Osteocyte (in vitro differentiated cells): ENCODE measurements at regions not wholly inside any gene's neighbourhood (a gene's known extent, or its start where the extent isn't known, plus 50 kb on each side); places are given as distances from the start of the nearest gene placed in this dataset.
"Not testable (repeated sequence)": the region's sequence is repeated elsewhere in the genome, so short reads cannot be mapped to it uniquely, and the experiment has no call there.

Source experiments
- DNase-seq: peaks from one replicate; pipeline ENCODE4 v3.0.0; 2021; ENCODE audit warnings: mixed read lengths; ENCODE audit not compliant: unreplicated experiment; ENCODE audit errors: extremely low spot score
- H3K27ac Mint-ChIP-seq: one replicate; pipeline ENCODE4 v1.8.0; 2021; ENCODE audit warnings: mild to moderate bottlenecking, mixed read lengths; ENCODE audit not compliant: unreplicated experiment
- H3K27me3 Mint-ChIP-seq: one replicate; pipeline ENCODE4 v1.8.0; 2021; ENCODE audit warnings: mixed read lengths; ENCODE audit not compliant: unreplicated experiment
- H3K36me3 Mint-ChIP-seq: one replicate; pipeline ENCODE4 v1.8.0; 2021; ENCODE audit warnings: mixed read lengths; ENCODE audit not compliant: unreplicated experiment
- H3K4me1 Mint-ChIP-seq: one replicate; pipeline ENCODE4 v1.8.0; 2021; ENCODE audit warnings: mixed read lengths; ENCODE audit not compliant: unreplicated experiment
- H3K4me3 Mint-ChIP-seq: one replicate; pipeline ENCODE4 v1.8.0; 2021; ENCODE audit warnings: mild to moderate bottlenecking, moderate library complexity, mixed read lengths; ENCODE audit not compliant: unreplicated experiment
- H3K9me3 Mint-ChIP-seq: one replicate; pipeline ENCODE4 v1.8.0; 2021; ENCODE audit warnings: mixed read lengths; ENCODE audit not compliant: unreplicated experiment
- CTCF ChIP-seq: fragments of 200-600 bp; sonication (generic); IDR thresholded peaks from 2 replicates; pipeline ENCODE4 v1.5.0; 2021; ENCODE audit warnings: antibody characterized with exemption, mild to moderate bottlenecking, moderate library complexity

DNA sequence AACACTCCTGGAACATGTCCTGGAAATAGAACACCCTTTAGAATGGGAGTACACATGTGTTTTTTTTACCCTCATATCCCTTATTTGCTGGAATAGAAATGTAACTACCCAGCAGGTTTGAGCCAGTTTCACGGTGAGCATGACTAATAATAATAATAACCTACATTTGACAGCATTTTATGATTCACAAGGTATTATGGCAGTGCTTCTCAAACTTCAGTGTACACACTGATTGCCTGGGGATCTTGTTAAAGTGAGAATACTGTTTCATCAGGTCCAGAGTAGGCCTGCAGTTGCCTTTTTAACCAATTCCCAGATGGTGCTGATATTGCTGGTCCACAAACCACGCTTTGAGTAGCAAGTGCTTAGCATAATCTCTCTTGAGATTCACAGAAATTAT lies 63.9 kb downstream of the NFKBIZ start:
- Mint-ChIP-seq H3K27me3 (peaks cover 3% of the 10 kb centered on the region), H3K27ac (no peak overlapping the region), H3K9me3 (peaks cover 7% of the 10 kb centered on the region), H3K4me3 (no peak overlapping the region), H3K36me3 (peaks cover 2% of the 10 kb centered on the region), H3K4me1 (no peaks in the 10 kb centered on the region)
- no peak for TF ChIP-seq CTCF
- DNase-seq: no peak

GRCh38 chr3:101917761-101918160 lies 68.4 kb downstream of the NFKBIZ start:
- not testable (repeated sequence) for H3K4me1 Mint-ChIP-seq, H3K27me3 Mint-ChIP-seq, H3K27ac Mint-ChIP-seq, H3K4me3 Mint-ChIP-seq, H3K36me3 Mint-ChIP-seq, DNase-seq
- peaks cover 12% of the 10 kb centered on the region for H3K9me3 Mint-ChIP-seq

GRCh38 chr3:101922151-101922725 lies 72.9 kb downstream of the NFKBIZ start:
- H3K36me3 Mint-ChIP-seq, DNase-seq, H3K27me3 Mint-ChIP-seq, H3K4me3 Mint-ChIP-seq, H3K27ac Mint-ChIP-seq: not testable (repeated sequence)
- Mint-ChIP-seq H3K4me1 (peaks cover 21% of the 10 kb centered on the region), H3K9me3 (peaks cover 15% of the 10 kb centered on the region)

DNA sequence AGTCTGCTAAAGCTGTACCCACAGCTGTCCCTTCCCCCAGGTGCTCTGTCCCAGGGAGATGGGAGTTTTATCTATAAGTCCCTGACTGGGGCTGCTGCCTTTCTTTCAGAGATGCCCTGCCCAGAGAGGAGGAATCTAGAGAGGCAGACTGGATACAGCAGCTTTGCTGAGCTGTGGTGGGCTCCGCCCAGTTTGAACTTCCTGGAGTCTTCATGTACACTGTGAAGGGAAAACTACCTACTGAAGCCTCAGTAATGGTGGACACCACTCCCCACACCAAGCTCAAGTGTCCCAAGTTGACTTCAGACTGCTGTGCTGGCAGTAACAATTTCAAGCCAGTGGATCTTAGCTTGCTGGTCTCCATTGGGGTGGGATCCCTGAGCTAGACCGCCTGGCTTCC lies 75.3 kb downstream of the NFKBIZ start:
- H3K27me3 Mint-ChIP-seq, DNase-seq, H3K9me3 Mint-ChIP-seq, H3K36me3 Mint-ChIP-seq, H3K27ac Mint-ChIP-seq, H3K4me3 Mint-ChIP-seq: not testable (repeated sequence)
- peaks cover 30% of the 10 kb centered on the region for H3K4me1 Mint-ChIP-seq

DNA sequence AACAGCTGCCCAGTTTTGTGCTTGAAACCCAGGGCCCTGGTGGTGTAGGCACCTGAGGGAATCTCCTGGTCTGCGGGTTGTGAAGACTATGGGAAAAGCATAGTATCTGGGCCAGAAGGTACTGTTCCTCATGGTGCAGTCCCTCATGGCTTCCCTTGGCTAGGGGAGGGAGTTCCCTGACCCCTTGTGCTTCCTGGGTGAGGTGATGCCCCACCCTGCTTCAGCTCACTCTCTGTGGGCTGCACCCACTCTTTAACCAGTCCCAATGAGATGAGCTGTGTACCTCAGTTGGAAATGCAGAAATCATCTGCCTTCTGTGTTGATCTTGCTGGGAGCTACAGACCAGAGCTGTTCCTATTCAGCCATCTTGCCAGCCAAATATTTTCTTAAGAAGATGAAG lies 75.8 kb downstream of the NFKBIZ start:
- H3K27ac Mint-ChIP-seq: not testable (repeated sequence)

DNA sequence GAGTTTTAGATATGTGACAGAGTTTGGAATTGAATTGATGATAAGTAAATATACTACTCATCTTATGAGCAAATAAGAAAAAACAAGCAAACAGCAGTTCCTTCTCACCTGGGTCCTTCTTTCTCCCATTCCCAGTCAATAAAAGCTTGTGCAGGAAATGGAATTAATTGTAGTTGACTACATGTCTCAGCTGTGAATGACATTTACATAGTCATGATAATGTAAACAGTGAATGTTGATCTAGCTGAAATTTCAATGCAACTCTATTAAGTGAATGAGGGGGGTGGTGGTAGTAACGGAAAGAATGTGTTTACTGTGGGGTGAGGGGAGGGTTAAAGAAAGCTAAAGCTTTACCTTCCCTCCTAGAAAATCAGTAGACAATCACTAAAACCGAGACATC lies 76.2 kb downstream of the NFKBIZ start:
- Mint-ChIP-seq H3K4me1 (peaks cover 30% of the 10 kb centered on the region), H3K27me3 (no peaks in the 10 kb centered on the region), H3K9me3 (peaks cover 10% of the 10 kb centered on the region), H3K36me3 (no peaks in the 10 kb centered on the region), H3K27ac (no peak overlapping the region), H3K4me3 (no peak overlapping the region)
- TF ChIP-seq CTCF: no peak
- no peak for DNase-seq

More for the DNA sequence above, 75.8 kb downstream of the NFKBIZ start:
- H3K4me1 Mint-ChIP-seq: peaks cover 30% of the 10 kb centered on the region
- not testable (repeated sequence) for H3K27me3 Mint-ChIP-seq, DNase-seq, H3K4me3 Mint-ChIP-seq, H3K9me3 Mint-ChIP-seq, H3K36me3 Mint-ChIP-seq

- TF ChIP-seq CTCF: no peak
- DNase-seq: no peak
- Mint-ChIP-seq H3K4me1 (peaks cover 30% of the 10 kb centered on the region), H3K4me3 (no peak overlapping the region), H3K36me3 (no peaks in the 10 kb centered on the region), H3K27ac (no peak overlapping the region), H3K27me3 (no peaks in the 10 kb centered on the region), H3K9me3 (peaks cover 10% of the 10 kb centered on the region)
Observed at GRCh38 chr3:101926594-101927105, 77.3 kb downstream of the NFKBIZ start.
